ENCODE measurements at regions not wholly inside any gene's neighbourhood (a gene's known extent, or its start where the extent isn't known, plus 50 kb on each side); places are given as distances from the start of the nearest gene placed in this dataset.

- 54% methylated on average over 3 of the region's 4 CpGs for WGBS (ENCODE audit: insufficient coverage, low coverage, low lambda C conversion rate, missing lambda C conversion rate)
- H3K36me3 ChIP-seq: no peaks in the 10 kb centered on the region
- H3K9me3 ChIP-seq: no peaks in the 10 kb centered on the region
- H3K27me3 ChIP-seq: no peaks in the 10 kb centered on the region
- no peaks in the 10 kb centered on the region for H3K4me1 ChIP-seq
- H3K4me3 ChIP-seq: no peak overlapping the region
- intact Hi-C loops (cut with DNase I): no loop called here
- ATAC-seq (peak in 1 of 4 donors; percentile 62), DNase-seq (no peak)
- TF ChIP-seq CTCF (IDR thresholded peaks at IDR 0.05) (peak in 2 of 4 donors; percentile 11 to 27), POLR2A (IDR thresholded peaks at IDR 0.05) (no peak)
- no peak overlapping the region for H3K27ac ChIP-seq
Measured at GRCh38 chr14:55802986-55803872, 223.2 kb downstream of the KTN1 start.

GRCh38 chr14:55803873-55804553 is 224.0 kb downstream of the KTN1 start:
- TF ChIP-seq CTCF (IDR thresholded peaks at IDR 0.05): no peak
- no peak for TF ChIP-seq POLR2A (IDR thresholded peaks at IDR 0.05)
- no peak overlapping the region for H3K4me3 ChIP-seq
- no peak overlapping the region for H3K27ac ChIP-seq
- H3K4me1 ChIP-seq: no peaks in the 10 kb centered on the region
- no peaks in the 10 kb centered on the region for H3K36me3 ChIP-seq
- ATAC-seq: no peak
- intact Hi-C loops (cut with DNase I): no loop called here
- no peaks in the 10 kb centered on the region for H3K9me3 ChIP-seq
- no peak for DNase-seq
- WGBS (ENCODE audit: insufficient coverage, low coverage, low lambda C conversion rate, missing lambda C conversion rate): 65% methylated on average over 3 of the region's 5 CpGs
- H3K27me3 ChIP-seq: no peaks in the 10 kb centered on the region

GRCh38 chr14:55805250-55805649 is 225.2 kb downstream of the KTN1 start:
- ATAC-seq (peak in 1 of 4 donors; percentile 9), DNase-seq (peak in 1 of 3 donors; percentile 34)
- Histone ChIP-seq H3K27me3 (no peaks in the 10 kb centered on the region), H3K4me1 (no peaks in the 10 kb centered on the region), H3K9me3 (no peaks in the 10 kb centered on the region), H3K27ac (no peak overlapping the region), H3K4me3 (no peak overlapping the region), H3K36me3 (no peaks in the 10 kb centered on the region)
- TF ChIP-seq CTCF (IDR thresholded peaks at IDR 0.05) (no peak), POLR2A (IDR thresholded peaks at IDR 0.05) (no peak)
- intact Hi-C loops (cut with DNase I): no loop called here
- WGBS (ENCODE audit: insufficient coverage, low coverage, low lambda C conversion rate, missing lambda C conversion rate): 75% methylated on average over 3 of the region's 3 CpGs

GRCh38 chr14:55807053-55807880 is 227.3 kb downstream of the KTN1 start:
- Histone ChIP-seq H3K36me3 (no peaks in the 10 kb centered on the region), H3K27ac (peak overlapping the region in 2 of 3 donors; percentile 39 to 45), H3K27me3 (no peaks in the 10 kb centered on the region), H3K4me1 (no peaks in the 10 kb centered on the region), H3K9me3 (no peaks in the 10 kb centered on the region), H3K4me3 (no peak overlapping the region)
- no peak for TF ChIP-seq CTCF (IDR thresholded peaks at IDR 0.05)
- TF ChIP-seq POLR2A (IDR thresholded peaks at IDR 0.05): no peak
- 25% methylated on average over 12 of the region's 17 CpGs for WGBS (ENCODE audit: insufficient coverage, low coverage, low lambda C conversion rate, missing lambda C conversion rate)
- intact Hi-C loops (cut with DNase I): no loop called here
- peak; percentile 79 to 92 (median 82) for DNase-seq
- peak; percentile 92 to 96 (median 94) for ATAC-seq
